ENCODE measurements at regions not wholly inside any gene's neighbourhood (a gene's known extent, or its start where the extent isn't known, plus 50 kb on each side); places are given as distances from the start of the nearest gene placed in this dataset.
"Not testable (repeated sequence)": the region's sequence is repeated elsewhere in the genome, so short reads cannot be mapped to it uniquely, and the experiment has no call there.

GRCh38 chr5:39721394-39721793 lies 296.6 kb upstream of the DAB2 start:
- no peak for DNase-seq

GRCh38 chr5:39720136-39720535 lies 295.4 kb upstream of the DAB2 start:
- no peak for DNase-seq

- DNase-seq: no peak
Observed at GRCh38 chr5:39717176-39717897, 292.6 kb upstream of the DAB2 start.

- peak in 1 of 2 donors; percentile 27 for DNase-seq
Observed at GRCh38 chr5:39716532-39717028, 291.8 kb upstream of the DAB2 start.

GRCh38 chr5:39714036-39714698 lies 289.4 kb upstream of the DAB2 start:
- DNase-seq: peak in 1 of 2 donors; percentile 23

- DNase-seq: peak in 1 of 2 donors; percentile 5
Observed at GRCh38 chr5:39713250-39713916, 288.6 kb upstream of the DAB2 start.

- DNase-seq: no peak
Observed at GRCh38 chr5:39712316-39713249, 287.8 kb upstream of the DAB2 start.

- no peak for DNase-seq
Observed at GRCh38 chr5:39711821-39712220, 287.0 kb upstream of the DAB2 start.

GRCh38 chr5:39709032-39709431 lies 284.3 kb upstream of the DAB2 start:
- no peak for DNase-seq

GRCh38 chr5:39702928-39703327 lies 278.1 kb upstream of the DAB2 start:
- no peak for DNase-seq

- DNase-seq: no peak
Observed at GRCh38 chr5:39700523-39700922, 275.7 kb upstream of the DAB2 start.

- no peak for DNase-seq
Observed at GRCh38 chr5:39698838-39699560, 274.2 kb upstream of the DAB2 start.

- DNase-seq: no peak
Observed at GRCh38 chr5:39697881-39698280, 273.1 kb upstream of the DAB2 start.

- DNase-seq: no peak
Observed at GRCh38 chr5:39696672-39697398, 272.1 kb upstream of the DAB2 start.

GRCh38 chr5:39691993-39692392 lies 267.2 kb upstream of the DAB2 start:
- no peak for DNase-seq

- DNase-seq: no peak
Observed at GRCh38 chr5:39691136-39691535, 266.4 kb upstream of the DAB2 start.

GRCh38 chr5:39689919-39690318 lies 265.1 kb upstream of the DAB2 start:
- no peak for DNase-seq

- not testable (repeated sequence) for DNase-seq
Observed at GRCh38 chr5:39687924-39688323, 263.1 kb upstream of the DAB2 start.

GRCh38 chr5:39680213-39680612 lies 255.4 kb upstream of the DAB2 start:
- no peak for DNase-seq

- DNase-seq: no peak
Observed at GRCh38 chr5:39678534-39678933, 253.8 kb upstream of the DAB2 start.

GRCh38 chr5:39675676-39676075 lies 250.9 kb upstream of the DAB2 start:
- no peak for DNase-seq
